ENCODE measurements at regions not wholly inside any gene's neighbourhood (a gene's known extent, or its start where the extent isn't known, plus 50 kb on each side); places are given as distances from the start of the nearest gene placed in this dataset.

- no peak for TF ChIP-seq CTCF (IDR thresholded peaks at IDR 0.05; ENCODE audit: unreplicated experiment)
- Mint-ChIP-seq H3K4me1 (peaks cover 29% of the 10 kb centered on the region), H3K27ac (peak overlapping the region; percentile 67)
Observed at GRCh38 chr5:62717301-62717933, 138.8 kb downstream of the LRRC70 start.

GRCh38 chr5:62714296-62714695 is 135.7 kb downstream of the LRRC70 start:
- Mint-ChIP-seq H3K36me3 (no peaks in the 10 kb centered on the region), H3K9me3 (no peaks in the 10 kb centered on the region), H3K27ac (no peak overlapping the region), H3K4me3 (no peak overlapping the region), H3K4me1 (peaks cover 20% of the 10 kb centered on the region), H3K27me3 (ENCODE audit: low read depth) (no peaks in the 10 kb centered on the region)
- no peak for TF ChIP-seq CTCF (IDR thresholded peaks at IDR 0.05; ENCODE audit: unreplicated experiment)
- DNase-seq (ENCODE audit: low spot score in 2 of 2, unreplicated experiment in 2 of 2) = no peak

More at GRCh38 chr5:62717301-62717933, 138.8 kb downstream of the LRRC70 start:
- no peak for DNase-seq (ENCODE audit: low spot score in 2 of 2, unreplicated experiment in 2 of 2)
- Mint-ChIP-seq H3K4me3 (no peak overlapping the region), H3K36me3 (no peaks in the 10 kb centered on the region), H3K27me3 (ENCODE audit: low read depth) (no peaks in the 10 kb centered on the region), H3K9me3 (no peaks in the 10 kb centered on the region)

- Mint-ChIP-seq H3K4me1 (peaks cover 2% of the 10 kb centered on the region), H3K4me3 (no peak overlapping the region), H3K27ac (no peak overlapping the region), H3K9me3 (peaks cover 20% of the 10 kb centered on the region), H3K27me3 (ENCODE audit: low read depth) (no peaks in the 10 kb centered on the region), H3K36me3 (peaks cover 4% of the 10 kb centered on the region)
- no peak for TF ChIP-seq CTCF (IDR thresholded peaks at IDR 0.05; ENCODE audit: unreplicated experiment)
- DNase-seq (ENCODE audit: low spot score in 2 of 2, unreplicated experiment in 2 of 2) = no peak
Observed at GRCh38 chr5:62708481-62709325, 130.1 kb downstream of the LRRC70 start.

GRCh38 chr5:62707563-62707962 is 128.9 kb downstream of the LRRC70 start:
- Mint-ChIP-seq H3K36me3 (peaks cover 4% of the 10 kb centered on the region), H3K27me3 (ENCODE audit: low read depth) (no peaks in the 10 kb centered on the region), H3K27ac (no peak overlapping the region), H3K9me3 (peaks cover 20% of the 10 kb centered on the region), H3K4me3 (no peak overlapping the region), H3K4me1 (peaks cover 2% of the 10 kb centered on the region)
- DNase-seq (ENCODE audit: low spot score in 2 of 2, unreplicated experiment in 2 of 2) = no peak
- TF ChIP-seq CTCF (IDR thresholded peaks at IDR 0.05; ENCODE audit: unreplicated experiment) = no peak

- no peak overlapping the region for H3K4me3 Mint-ChIP-seq
- H3K27me3 Mint-ChIP-seq (ENCODE audit: low read depth) = no peaks in the 10 kb centered on the region
- H3K27ac Mint-ChIP-seq = no peak overlapping the region
- TF ChIP-seq CTCF (IDR thresholded peaks at IDR 0.05; ENCODE audit: unreplicated experiment) = no peak
- DNase-seq (ENCODE audit: low spot score in 2 of 2, unreplicated experiment in 2 of 2) = no peak
- H3K36me3 Mint-ChIP-seq = peaks cover 4% of the 10 kb centered on the region
- H3K9me3 Mint-ChIP-seq = peaks cover 20% of the 10 kb centered on the region
- peaks cover 2% of the 10 kb centered on the region for H3K4me1 Mint-ChIP-seq
Observed at GRCh38 chr5:62707131-62707530, 128.5 kb downstream of the LRRC70 start.
